ENCODE measurements at regions not wholly inside any gene's neighbourhood (a gene's known extent, or its start where the extent isn't known, plus 50 kb on each side); places are given as distances from the start of the nearest gene placed in this dataset.

- TF ChIP-seq ZBTB11 (tag by site-specific recombination; conservative IDR thresholded peaks at IDR 0.05; ENCODE audit: low read depth) (no peak), CTCF (tag by site-specific recombination; IDR thresholded peaks at IDR 0.05) (no peak), ZNF121 (tag by site-specific recombination; IDR thresholded peaks at IDR 0.05) (no peak), ZNF112 (tag by site-specific recombination; IDR thresholded peaks at IDR 0.05) (no peak), TCF7L2 (IDR thresholded peaks at IDR 0.05; ENCODE audit: borderline replicate concordance, low read depth, low read length) (no peak)
Measured at GRCh38 chr2:8241317-8241716, 440.5 kb upstream of the ID2 start.
